SU-DHL-6 (cell line): ENCODE measurements at regions not wholly inside any gene's neighbourhood (a gene's known extent, or its start where the extent isn't known, plus 50 kb on each side); places are given as distances from the start of the nearest gene placed in this dataset.

Experiments
- H2AFZ ChIP-seq: fragments of 200-600 bp; sonication (generic); 2 replicates; pipeline ENCODE4 v1.6.1; 2014; ENCODE audit warnings: low read depth, mild to moderate bottlenecking, moderate library complexity, mixed read lengths, antibody characterized with exemption, low read length; ENCODE audit not compliant: severe bottlenecking
- H3F3A ChIP-seq: fragments of 200-600 bp; shearing (Covaris generic); 2 replicates; pipeline ENCODE4 v1.6.0; 2016; ENCODE audit warnings: antibody characterized with exemption, mild to moderate bottlenecking; ENCODE audit not compliant: insufficient read depth
- H3K27ac ChIP-seq: fragments of 200-600 bp; sonication (generic); 2 replicates; pipeline ENCODE4 v1.5.1; 2016; ENCODE audit warnings: low read depth, mild to moderate bottlenecking, low read length, moderate library complexity, mixed read lengths
- H3K27me3 ChIP-seq: fragments of 200-600 bp; sonication (generic), shearing (Covaris generic); 2 replicates; pipeline ENCODE4 v1.6.0; 2014; ENCODE audit warnings: mild to moderate bottlenecking, low read length
- H3K36me3 ChIP-seq: fragments of 200-600 bp; sonication (generic); 2 replicates; pipeline ENCODE4 v1.6.1; 2014; ENCODE audit warnings: mild to moderate bottlenecking, low read length, mixed read lengths
- H3K4me2 ChIP-seq: fragments of 300-600, 200-600 bp; shearing (Covaris generic), sonication (generic); 2 replicates; pipeline ENCODE4 v1.6.0; 2014; ENCODE audit warnings: low read length, low read depth, mild to moderate bottlenecking; ENCODE audit not compliant: poor library complexity, severe bottlenecking
- H3K4me3 ChIP-seq: fragments of 200-600 bp; sonication (generic); 2 replicates; pipeline ENCODE4 v1.5.1; 2014; ENCODE audit warnings: antibody characterized with exemption, low read length, mild to moderate bottlenecking, mixed read lengths; ENCODE audit not compliant: insufficient read depth, poor library complexity, severe bottlenecking
- H3K79me2 ChIP-seq: fragments of 200-600 bp; sonication (generic); 2 replicates; pipeline ENCODE4 v1.6.1; 2014; ENCODE audit warnings: mild to moderate bottlenecking, low read length, moderate library complexity; ENCODE audit not compliant: insufficient read depth
- H3K9ac ChIP-seq: fragments of 200-600 bp; sonication (generic); 2 replicates; pipeline ENCODE4 v1.7.0; 2014; ENCODE audit warnings: mild to moderate bottlenecking, low read length
- H3K9me2 ChIP-seq: fragments of 200-600 bp; sonication (generic); replicated peaks from 2 replicates; pipeline ENCODE4 v1.6.1; 2014; ENCODE audit warnings: low read length; ENCODE audit not compliant: insufficient read depth
- H3K9me3 ChIP-seq: fragments of 200-600 bp; sonication (generic); 2 replicates; pipeline ENCODE4 v1.6.1; 2014; ENCODE audit warnings: low read length, mixed read lengths; ENCODE audit not compliant: insufficient read depth
- H4K20me1 ChIP-seq: fragments of 200-600 bp; sonication (generic); 2 replicates; pipeline ENCODE4 v1.6.1; 2014; ENCODE audit warnings: low read depth, mild to moderate bottlenecking, antibody characterized with exemption, low read length, moderate library complexity, mixed read lengths
- EZH2phosphoT487 ChIP-seq: fragments of 200-600 bp; sonication (generic), shearing (Covaris generic); conservative IDR thresholded peaks from 2 replicates; pipeline ENCODE4 v1.6.1; 2018; ENCODE audit warnings: mild to moderate bottlenecking, antibody characterized with exemption, low read length, moderate library complexity, mixed read lengths
- TF ChIP-seq, protein P1 (sequence below): fragments of 200-600 bp; sonication (generic); IDR thresholded peaks from one replicate; pipeline ENCODE4 v1.5.1; 2017; ENCODE audit warnings: antibody characterized with exemption, mild to moderate bottlenecking, low read length, moderate library complexity; ENCODE audit not compliant: insufficient read depth, poor library complexity, severe bottlenecking

DNA sequence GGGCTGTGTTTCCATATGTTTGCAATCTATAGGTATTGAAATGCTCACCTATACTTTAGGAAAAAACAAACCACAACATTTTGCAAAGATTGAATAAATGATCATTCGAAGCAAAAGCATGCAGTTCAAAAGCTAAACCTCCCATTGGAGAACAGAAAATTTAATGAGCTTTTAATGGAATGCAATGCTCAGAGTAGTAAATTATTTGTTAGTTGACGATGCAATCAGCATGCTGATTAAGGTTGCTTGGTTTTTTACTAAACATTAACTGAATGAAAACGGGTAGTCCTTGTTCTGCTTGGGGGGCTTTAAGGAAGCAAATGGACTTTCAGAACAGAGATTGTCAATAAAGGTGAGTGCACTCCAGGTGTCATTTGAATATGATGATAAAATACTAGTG, 123.3 kb upstream of the TMEM161B start:
- Histone ChIP-seq H3K27me3 (no peaks in the 10 kb centered on the region), H4K20me1 (no peaks in the 10 kb centered on the region), H3F3A (no peaks in the 10 kb centered on the region), H3K79me2 (no peaks in the 10 kb centered on the region), H3K9ac (no peak overlapping the region), H3K4me2 (no peak overlapping the region), H3K27ac (no peak overlapping the region), H3K36me3 (no peaks in the 10 kb centered on the region), H2AFZ (no peak overlapping the region), H3K9me3 (no peaks in the 10 kb centered on the region), H3K9me2 (no peaks in the 10 kb centered on the region), H3K4me3 (no peak overlapping the region)
- TF ChIP-seq, protein P1, sequence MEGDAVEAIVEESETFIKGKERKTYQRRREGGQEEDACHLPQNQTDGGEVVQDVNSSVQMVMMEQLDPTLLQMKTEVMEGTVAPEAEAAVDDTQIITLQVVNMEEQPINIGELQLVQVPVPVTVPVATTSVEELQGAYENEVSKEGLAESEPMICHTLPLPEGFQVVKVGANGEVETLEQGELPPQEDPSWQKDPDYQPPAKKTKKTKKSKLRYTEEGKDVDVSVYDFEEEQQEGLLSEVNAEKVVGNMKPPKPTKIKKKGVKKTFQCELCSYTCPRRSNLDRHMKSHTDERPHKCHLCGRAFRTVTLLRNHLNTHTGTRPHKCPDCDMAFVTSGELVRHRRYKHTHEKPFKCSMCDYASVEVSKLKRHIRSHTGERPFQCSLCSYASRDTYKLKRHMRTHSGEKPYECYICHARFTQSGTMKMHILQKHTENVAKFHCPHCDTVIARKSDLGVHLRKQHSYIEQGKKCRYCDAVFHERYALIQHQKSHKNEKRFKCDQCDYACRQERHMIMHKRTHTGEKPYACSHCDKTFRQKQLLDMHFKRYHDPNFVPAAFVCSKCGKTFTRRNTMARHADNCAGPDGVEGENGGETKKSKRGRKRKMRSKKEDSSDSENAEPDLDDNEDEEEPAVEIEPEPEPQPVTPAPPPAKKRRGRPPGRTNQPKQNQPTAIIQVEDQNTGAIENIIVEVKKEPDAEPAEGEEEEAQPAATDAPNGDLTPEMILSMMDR = no peak

GRCh38 chr5:88391116-88391515, 122.5 kb upstream of the TMEM161B start:
- no peak overlapping the region for H2AFZ ChIP-seq
- H3K27me3 ChIP-seq = no peaks in the 10 kb centered on the region
- no peaks in the 10 kb centered on the region for H3K9me3 ChIP-seq
- H3K9ac ChIP-seq = no peak overlapping the region
- H3K4me2 ChIP-seq = no peak overlapping the region
- TF ChIP-seq, protein P1 = no peak
- no peak for TF ChIP-seq EZH2phosphoT487
- H3K79me2 ChIP-seq = no peaks in the 10 kb centered on the region
- no peaks in the 10 kb centered on the region for H3F3A ChIP-seq
- H3K9me2 ChIP-seq = no peaks in the 10 kb centered on the region
- H3K36me3 ChIP-seq = no peaks in the 10 kb centered on the region
- H3K27ac ChIP-seq = no peak overlapping the region
- H4K20me1 ChIP-seq = no peaks in the 10 kb centered on the region
- no peak overlapping the region for H3K4me3 ChIP-seq

- Histone ChIP-seq H3K9ac (no peak overlapping the region), H2AFZ (no peak overlapping the region), H4K20me1 (no peaks in the 10 kb centered on the region), H3K9me3 (no peaks in the 10 kb centered on the region), H3F3A (no peaks in the 10 kb centered on the region), H3K9me2 (no peaks in the 10 kb centered on the region), H3K4me2 (no peak overlapping the region), H3K27me3 (no peaks in the 10 kb centered on the region), H3K79me2 (no peaks in the 10 kb centered on the region), H3K4me3 (no peak overlapping the region), H3K27ac (no peak overlapping the region), H3K36me3 (no peaks in the 10 kb centered on the region)
- TF ChIP-seq, protein P1 = no peak
- no peak for TF ChIP-seq EZH2phosphoT487
Observed at GRCh38 chr5:88390481-88390880, 121.8 kb upstream of the TMEM161B start.

GRCh38 chr5:88390096-88390441, 121.4 kb upstream of the TMEM161B start:
- no peaks in the 10 kb centered on the region for H3K9me3 ChIP-seq
- H3K4me3 ChIP-seq = no peak overlapping the region
- H3K79me2 ChIP-seq = no peaks in the 10 kb centered on the region
- H3K4me2 ChIP-seq = no peak overlapping the region
- no peaks in the 10 kb centered on the region for H3K27me3 ChIP-seq
- TF ChIP-seq, protein P1 = no peak
- TF ChIP-seq EZH2phosphoT487 = no peak
- H3K27ac ChIP-seq = no peak overlapping the region
- H4K20me1 ChIP-seq = no peaks in the 10 kb centered on the region
- H3K9me2 ChIP-seq = no peaks in the 10 kb centered on the region
- no peak overlapping the region for H2AFZ ChIP-seq
- no peak overlapping the region for H3K9ac ChIP-seq
- H3K36me3 ChIP-seq = no peaks in the 10 kb centered on the region
- H3F3A ChIP-seq = no peaks in the 10 kb centered on the region
